NCI-H2196 treated with DMSO at 0.1 percent for 48 hours (cell line): ENCODE measurements at regions not wholly inside any gene's neighbourhood (a gene's known extent, or its start where the extent isn't known, plus 50 kb on each side); places are given as distances from the start of the nearest gene placed in this dataset.

Source experiments
- DNase-seq: peaks from one replicate; lab custom pipeline; 2025; ENCODE audit not compliant: unreplicated experiment; lab: John Stamatoyannopoulos, UW

- DNase-seq = no peak
Observed at GRCh38 chr11:127117231-127117739, 116.7 kb upstream of the KIRREL3 start.

GRCh38 chr11:127115844-127116243 is 115.3 kb upstream of the KIRREL3 start:
- DNase-seq = no peak

GRCh38 chr11:127114035-127114434 is 113.5 kb upstream of the KIRREL3 start:
- no peak for DNase-seq

GRCh38 chr11:127110542-127110941 is 110.0 kb upstream of the KIRREL3 start:
- no peak for DNase-seq

GRCh38 chr11:127109796-127110480 is 109.4 kb upstream of the KIRREL3 start:
- DNase-seq = no peak

- no peak for DNase-seq
Observed at GRCh38 chr11:127108838-127109237, 108.3 kb upstream of the KIRREL3 start.

GRCh38 chr11:127106938-127107337 is 106.4 kb upstream of the KIRREL3 start:
- no peak for DNase-seq

GRCh38 chr11:127105593-127106541 is 105.3 kb upstream of the KIRREL3 start:
- DNase-seq = peak; percentile 97

GRCh38 chr11:127103586-127104388 is 103.2 kb upstream of the KIRREL3 start:
- DNase-seq = no peak

- no peak for DNase-seq
Observed at GRCh38 chr11:127098684-127099083, 98.1 kb upstream of the KIRREL3 start.

GRCh38 chr11:127080735-127081134 is 80.2 kb upstream of the KIRREL3 start:
- DNase-seq = no peak

- no peak for DNase-seq
Observed at GRCh38 chr11:127075758-127076157, 75.2 kb upstream of the KIRREL3 start.

- DNase-seq = peak; percentile 10
Observed at GRCh38 chr11:127074151-127074761, 73.7 kb upstream of the KIRREL3 start.

- DNase-seq = no peak
Observed at GRCh38 chr11:127073621-127074020, 73.1 kb upstream of the KIRREL3 start.

GRCh38 chr11:127071606-127072005 is 71.0 kb upstream of the KIRREL3 start:
- DNase-seq = no peak

GRCh38 chr11:127070808-127071207 is 70.2 kb upstream of the KIRREL3 start:
- DNase-seq = no peak

GRCh38 chr11:127066401-127067090 is 66.0 kb upstream of the KIRREL3 start:
- DNase-seq = no peak

- no peak for DNase-seq
Observed at GRCh38 chr11:127063241-127063640, 62.7 kb upstream of the KIRREL3 start.

GRCh38 chr11:127061947-127062346 is 61.4 kb upstream of the KIRREL3 start:
- no peak for DNase-seq

- DNase-seq = no peak
Observed at GRCh38 chr11:127059750-127060149, 59.2 kb upstream of the KIRREL3 start.
